HG02884 (cell line): ENCODE measurements at regions not wholly inside any gene's neighbourhood (a gene's known extent, or its start where the extent isn't known, plus 50 kb on each side); places are given as distances from the start of the nearest gene placed in this dataset.
"Not testable (repeated sequence)": the region's sequence is repeated elsewhere in the genome, so short reads cannot be mapped to it uniquely, and the experiment has no call there.

ENCODE experiments used
- ATAC-seq: cut with Tn5 transposase; IDR thresholded peaks from one replicate; pipeline ENCODE4 v1.9.1; 2021; ENCODE audit warnings: mild to moderate bottlenecking, moderate library complexity; ENCODE audit not compliant: unreplicated experiment

GRCh38 chr1:208344202-208344857 lies 100.1 kb upstream of the PLXNA2 start:
- ATAC-seq: no peak

- no peak for ATAC-seq
Observed at GRCh38 chr1:208347191-208347590, 103.0 kb upstream of the PLXNA2 start.

GRCh38 chr1:208349694-208350330 lies 105.6 kb upstream of the PLXNA2 start:
- no peak for ATAC-seq

- no peak for ATAC-seq
Observed at GRCh38 chr1:208350815-208351214, 106.6 kb upstream of the PLXNA2 start.

GRCh38 chr1:208351838-208352237 lies 107.7 kb upstream of the PLXNA2 start:
- ATAC-seq: no peak

GRCh38 chr1:208353797-208354196 lies 109.6 kb upstream of the PLXNA2 start:
- ATAC-seq: not testable (repeated sequence)

- no peak for ATAC-seq
Observed at GRCh38 chr1:208357644-208358507, 113.7 kb upstream of the PLXNA2 start.

GRCh38 chr1:208358651-208359050 lies 114.5 kb upstream of the PLXNA2 start:
- ATAC-seq: no peak

GRCh38 chr1:208362011-208362410 lies 117.8 kb upstream of the PLXNA2 start:
- no peak for ATAC-seq

GRCh38 chr1:208366559-208366958 lies 122.4 kb upstream of the PLXNA2 start:
- no peak for ATAC-seq

- no peak for ATAC-seq
Observed at GRCh38 chr1:208369045-208369444, 124.9 kb upstream of the PLXNA2 start.

- no peak for ATAC-seq
Observed at GRCh38 chr1:208369658-208370057, 125.5 kb upstream of the PLXNA2 start.

- no peak for ATAC-seq
Observed at GRCh38 chr1:208374391-208374941, 130.3 kb upstream of the PLXNA2 start.

- no peak for ATAC-seq
Observed at GRCh38 chr1:208381481-208381880, 137.3 kb upstream of the PLXNA2 start.

GRCh38 chr1:208387908-208388811 lies 144.0 kb upstream of the PLXNA2 start:
- no peak for ATAC-seq

GRCh38 chr1:208393416-208393815 lies 149.2 kb upstream of the PLXNA2 start:
- ATAC-seq: no peak

- ATAC-seq: no peak
Observed at GRCh38 chr1:208393826-208394225, 149.6 kb upstream of the PLXNA2 start.

GRCh38 chr1:208397286-208397685 lies 153.1 kb upstream of the PLXNA2 start:
- ATAC-seq: no peak

- no peak for ATAC-seq
Observed at GRCh38 chr1:208405014-208405413, 160.8 kb upstream of the PLXNA2 start.

GRCh38 chr1:208409176-208409575 lies 165.0 kb upstream of the PLXNA2 start:
- ATAC-seq: no peak
